ENCODE measurements at regions not wholly inside any gene's neighbourhood (a gene's known extent, or its start where the extent isn't known, plus 50 kb on each side); places are given as distances from the start of the nearest gene placed in this dataset.

DNA sequence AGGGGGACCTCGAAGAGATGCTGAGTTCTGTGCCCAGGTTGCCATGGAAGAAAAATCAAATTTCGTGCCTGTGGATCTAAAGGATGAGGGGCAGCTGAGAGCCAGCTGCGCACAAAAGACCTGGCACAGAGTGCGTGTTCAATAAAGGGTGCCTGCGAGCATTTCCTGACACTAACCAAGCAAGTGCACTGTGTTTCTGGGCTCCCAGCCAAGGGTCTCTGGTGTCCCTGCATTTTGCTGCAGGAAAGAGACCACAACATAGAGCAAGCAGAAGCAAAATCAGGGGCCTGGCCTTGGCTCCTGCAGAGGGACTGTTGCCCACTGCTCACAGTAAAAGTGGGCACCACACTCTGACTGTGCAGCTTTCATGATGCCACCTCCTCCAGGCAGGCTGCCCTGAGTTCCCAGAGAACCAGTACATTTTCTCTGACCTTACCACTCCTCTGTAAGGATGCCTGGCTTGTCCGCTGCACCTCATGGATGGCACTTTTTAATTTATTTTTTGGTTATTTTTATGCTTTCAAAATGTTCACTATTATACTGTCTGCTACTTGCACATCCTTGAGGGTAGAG lies 70.8 kb upstream of the GPR12 start:
- Mint-ChIP-seq H3K4me1 (ENCODE audit: low read depth) (no peaks in the 10 kb centered on the region), H3K4me3 (no peak overlapping the region), H3K27ac (no peak overlapping the region), H3K27me3 (peaks cover 10% of the 10 kb centered on the region), H3K36me3 (ENCODE audit: low read depth) (no peaks in the 10 kb centered on the region), H3K9me3 (no peaks in the 10 kb centered on the region)
- ChIA-PET CTCF (no interaction called here), POLR2A (no interaction called here)
- TF ChIP-seq CTCF (IDR thresholded peaks at IDR 0.05), result no peak
- intact Hi-C loops (cut with micrococcal nuclease), result no loop called here
- ATAC-seq (no peak), DNase-seq (no peak)

GRCh38 chr13:26829716-26830115 lies 69.1 kb upstream of the GPR12 start:
- Mint-ChIP-seq H3K27ac (no peak overlapping the region), H3K27me3 (peaks cover 7% of the 10 kb centered on the region), H3K9me3 (no peaks in the 10 kb centered on the region), H3K4me1 (ENCODE audit: low read depth) (no peaks in the 10 kb centered on the region), H3K4me3 (no peak overlapping the region), H3K36me3 (ENCODE audit: low read depth) (no peaks in the 10 kb centered on the region)
- ATAC-seq (no peak), DNase-seq (no peak)
- intact Hi-C loops (cut with micrococcal nuclease), result no loop called here
- ChIA-PET POLR2A (interaction anchor here (0.6 kb wide), 1 partner anchor 1526 kb away, joined by 3 read pairs; no protein-coding TSS in a partner anchor), CTCF (no interaction called here)
- no peak for TF ChIP-seq CTCF (IDR thresholded peaks at IDR 0.05)

GRCh38 chr13:26824581-26824980 lies 64.0 kb upstream of the GPR12 start:
- Mint-ChIP-seq H3K27me3 (peaks cover 1% of the 10 kb centered on the region), H3K4me3 (no peak overlapping the region), H3K27ac (no peak overlapping the region), H3K4me1 (ENCODE audit: low read depth) (peaks cover 1% of the 10 kb centered on the region), H3K36me3 (ENCODE audit: low read depth) (no peaks in the 10 kb centered on the region), H3K9me3 (no peaks in the 10 kb centered on the region)
- intact Hi-C loops (cut with micrococcal nuclease), result no loop called here
- ChIA-PET CTCF (no interaction called here), POLR2A (no interaction called here)
- DNase-seq, result no peak
- TF ChIP-seq CTCF (IDR thresholded peaks at IDR 0.05), result no peak
- ATAC-seq, result no peak

GRCh38 chr13:26822146-26822545 lies 61.6 kb upstream of the GPR12 start:
- Mint-ChIP-seq H3K4me1 (ENCODE audit: low read depth) (peaks cover 1% of the 10 kb centered on the region), H3K27ac (no peak overlapping the region), H3K4me3 (no peak overlapping the region), H3K9me3 (no peaks in the 10 kb centered on the region), H3K36me3 (ENCODE audit: low read depth) (no peaks in the 10 kb centered on the region), H3K27me3 (no peaks in the 10 kb centered on the region)
- CTCF ChIA-PET, result no interaction called here
- ATAC-seq (no peak), DNase-seq (no peak)
- intact Hi-C loops (cut with micrococcal nuclease), result no loop called here
- no peak for TF ChIP-seq CTCF (IDR thresholded peaks at IDR 0.05)
- POLR2A ChIA-PET, result interaction anchor here (0.7 kb wide), 1 partner anchor 27 kb away, joined by 3 read pairs; no protein-coding TSS in a partner anchor

DNA sequence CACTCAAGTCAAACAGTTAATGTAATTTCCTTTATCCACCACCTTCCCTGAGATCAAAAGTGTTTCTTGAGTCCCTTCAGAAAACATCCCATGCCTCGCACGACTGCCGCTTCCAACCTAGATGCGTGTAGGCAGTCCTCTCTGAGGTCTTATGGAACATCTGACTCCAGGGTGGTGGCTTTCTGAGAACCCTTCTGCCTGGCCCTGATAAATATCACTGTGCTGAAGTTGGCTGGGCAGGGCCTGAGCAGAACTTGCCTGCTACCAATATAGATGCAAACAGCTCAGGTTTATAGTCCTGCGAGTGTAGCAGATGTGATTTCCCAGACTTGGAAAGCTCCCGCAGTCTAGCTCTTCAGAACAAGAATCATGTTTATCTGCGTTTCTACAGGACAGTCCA lies 61.1 kb upstream of the GPR12 start:
- no peak for ATAC-seq
- no peaks in the 10 kb centered on the region for H3K36me3 Mint-ChIP-seq (ENCODE audit: low read depth)
- no peak for TF ChIP-seq CTCF (IDR thresholded peaks at IDR 0.05)
- H3K4me3 Mint-ChIP-seq, result no peak overlapping the region
- no peaks in the 10 kb centered on the region for H3K27me3 Mint-ChIP-seq
- peaks cover 1% of the 10 kb centered on the region for H3K4me1 Mint-ChIP-seq (ENCODE audit: low read depth)
- H3K27ac Mint-ChIP-seq, result no peak overlapping the region
- no peak for DNase-seq
- ChIA-PET CTCF (no interaction called here), POLR2A (interaction anchor here (0.6 kb wide), 1 partner anchor 138 kb away, joined by 3 read pairs; no protein-coding TSS in a partner anchor)
- intact Hi-C loops (cut with micrococcal nuclease), result no loop called here
- no peaks in the 10 kb centered on the region for H3K9me3 Mint-ChIP-seq

Measured in activated CD8-positive, alpha-beta T cell treated with anti-CD3 and anti-CD28 coated beads for 36 hours (primary cell).